ENCODE measurements at regions not wholly inside any gene's neighbourhood (a gene's known extent, or its start where the extent isn't known, plus 50 kb on each side); places are given as distances from the start of the nearest gene placed in this dataset.

GRCh38 chr5:91584352-91584751, 201.2 kb upstream of the ARRDC3 start:
- no peak for TF ChIP-seq POLR2A (IDR thresholded peaks at IDR 0.05; ENCODE audit: extremely low read depth, insufficient read length)
- no peak for TF ChIP-seq CTCF (IDR thresholded peaks at IDR 0.05; ENCODE audit: low read depth, low read length)

Measured in NB4 (cell line).